GM12878 (cell line): ENCODE measurements at regions not wholly inside any gene's neighbourhood (a gene's known extent, or its start where the extent isn't known, plus 50 kb on each side); places are given as distances from the start of the nearest gene placed in this dataset.

Experiments used
- ATAC-seq: fragments of 200-7000 bp; cut with Tn5 transposase; 3 replicates; pipeline ENCODE4 v1.9.1; 2020; ENCODE audit warnings: mild to moderate bottlenecking, moderate library complexity
- BruUV-seq: library from RNA; stranded (reverse); fragments of 400-500 nt; replicated peaks from 2 replicates; lab custom pipeline; 2021; lab: Mats Ljungman, UMichigan
- CTCF ChIA-PET: fragments of 300-600 bp; sonication (Branson Sonifier 250); formaldehyde crosslinking; extraction: SDS; loops from one replicate; lab custom pipeline; 2021; ENCODE audit warnings: inconsistent platforms; lab: Yijun Ruan, JAX
- POLR2A ChIA-PET: fragments of 350-600 bp; formaldehyde crosslinking; extraction: SDS; loops from one replicate; lab custom pipeline; 2021; ENCODE audit warnings: inconsistent platforms; lab: Charles Lee
- RAD21 ChIA-PET: fragments of 300-600 bp; sonication (Branson Sonifier 250); formaldehyde crosslinking; loops from one replicate; lab custom pipeline; 2023; ENCODE audit warnings: antibody characterized with exemption; ENCODE audit not compliant: unreplicated experiment; lab: Charles Lee
- SMC1A ChIA-PET: fragments of 300-600 bp; sonication (Branson Sonifier 250); formaldehyde crosslinking; loops from one replicate; lab custom pipeline; 2023; ENCODE audit not compliant: unreplicated experiment, uncharacterized antibody; lab: Charles Lee
- DNase-seq: peaks from one replicate; pipeline ENCODE4 v3.0.0-alpha.2; 2011; ENCODE audit warnings: low read depth, low spot score
- FAIRE-seq: peaks from 3 replicates; lab custom pipeline; 2011; peaks lifted over from hg19 to GRCh38; lab: Jason Lieb, UNC
- H2AFZ ChIP-seq: 2 replicates; pipeline ENCODE4 v1.6.0; 2011; ENCODE audit warnings: low read depth, low read length, control low read depth; ENCODE audit not compliant: control insufficient read depth
- H3K27ac ChIP-seq: 2 replicates; pipeline ENCODE4 v1.5.1; 2011; ENCODE audit warnings: control low read depth; ENCODE audit not compliant: control insufficient read depth, insufficient read depth
- H3K27me3 ChIP-seq, 2 experiments: replicated peaks in 1 of 2; 2 replicates each; pipeline versions ENCODE4 v1.6.0 to v1.6.1; 2011; ENCODE audit warnings: low read length in 1 of 2; ENCODE audit not compliant: control insufficient read depth in 2 of 2, insufficient read depth in 2 of 2
- H3K36me3 ChIP-seq, 2 experiments: 2 replicates each; pipeline ENCODE4 v1.5.1; 2011; ENCODE audit warnings: low read length in 1 of 2; ENCODE audit not compliant: control insufficient read depth in 2 of 2, insufficient read depth in 2 of 2
- H3K4me1 ChIP-seq: 2 replicates; pipeline ENCODE4 v1.6.1; 2011; ENCODE audit warnings: mild to moderate bottlenecking, low read length, moderate library complexity, mixed read lengths; ENCODE audit not compliant: control insufficient read depth, insufficient read depth
- H3K4me2 ChIP-seq: 2 replicates; pipeline ENCODE4 v1.6.0; 2011; ENCODE audit warnings: control low read depth; ENCODE audit not compliant: control insufficient read depth, insufficient read depth
- H3K4me3 ChIP-seq: fragments of 200-600 bp; sonication (generic); 2 replicates; pipeline ENCODE4 v1.5.1; 2016
- H3K79me2 ChIP-seq: 2 replicates; pipeline ENCODE4 v1.6.0; 2011; ENCODE audit warnings: low read length; ENCODE audit not compliant: control insufficient read depth, insufficient read depth
- H3K9ac ChIP-seq: 2 replicates; pipeline ENCODE4 v1.8.0; 2011; ENCODE audit warnings: low read length, control low read depth, mixed read lengths; ENCODE audit not compliant: control insufficient read depth, insufficient read depth
- H3K9me3 ChIP-seq: replicated peaks from 3 replicates; pipeline ENCODE4 v1.5.1; 2011; ENCODE audit warnings: mild to moderate bottlenecking, low read length; ENCODE audit not compliant: control insufficient read depth, insufficient read depth
- H4K20me1 ChIP-seq: 2 replicates; pipeline ENCODE4 v1.6.0; 2011; ENCODE audit not compliant: control insufficient read depth, insufficient read depth
- ATF3 ChIP-seq: IDR thresholded peaks from 2 replicates; pipeline ENCODE4 v1.6.1; 2011; ENCODE audit warnings: low read depth, mild to moderate bottlenecking, low read length, moderate library complexity, borderline replicate concordance; ENCODE audit errors: extremely low read depth
- BCLAF1 ChIP-seq: fragments of 450-650 bp; IDR thresholded peaks from 2 replicates; pipeline ENCODE4 v1.6.1; 2017; ENCODE audit warnings: antibody characterized with exemption, mild to moderate bottlenecking, moderate library complexity
- CBFB ChIP-seq: IDR thresholded peaks from 2 replicates; pipeline ENCODE4 v1.6.1; 2016; ENCODE audit warnings: antibody characterized with exemption, low read depth
- CHD1 ChIP-seq: IDR thresholded peaks from 2 replicates; pipeline ENCODE4 v1.6.1; 2012; ENCODE audit warnings: low read depth, low read length, improper control_type of control experiment
- IKZF1 ChIP-seq: fragments of 450-650 bp; conservative IDR thresholded peaks from 2 replicates; pipeline ENCODE4 v1.6.1; 2017; ENCODE audit warnings: antibody characterized with exemption, mild to moderate bottlenecking
- NFYB ChIP-seq: IDR thresholded peaks from 2 replicates; pipeline ENCODE4 v1.6.1; 2011; ENCODE audit warnings: low read depth, mild to moderate bottlenecking, low read length, improper control_type of control experiment, moderate library complexity; ENCODE audit not compliant: insufficient read depth
- PAX5 ChIP-seq: IDR thresholded peaks from 2 replicates; pipeline ENCODE4 v1.6.1; 2011; ENCODE audit warnings: low read depth, low read length, borderline replicate concordance
- POLR2AphosphoS5 ChIP-seq: IDR thresholded peaks from 2 replicates; pipeline ENCODE4 v1.6.1; 2011; ENCODE audit warnings: mild to moderate bottlenecking, low read length, inconsistent platforms
- RELA ChIP-seq: fragments of 450-650 bp; IDR thresholded peaks from 2 replicates; pipeline ENCODE4 v1.8.0; 2014; ENCODE audit warnings: borderline replicate concordance; ENCODE audit not compliant: partially characterized antibody
- RELB ChIP-seq: fragments of 450-650 bp; IDR thresholded peaks from 2 replicates; pipeline ENCODE4 v1.6.1; 2017; ENCODE audit warnings: low read depth, mild to moderate bottlenecking, moderate library complexity
- REST ChIP-seq: IDR thresholded peaks from 2 replicates; pipeline ENCODE4 v1.6.1; 2012; ENCODE audit warnings: mild to moderate bottlenecking, low read depth, low read length
- SUZ12 ChIP-seq: fragments of 200-600 bp; sonication (generic); IDR thresholded peaks from one replicate; pipeline ENCODE4 v1.6.1; 2018; ENCODE audit warnings: antibody characterized with exemption, mild to moderate bottlenecking; ENCODE audit not compliant: unreplicated experiment
- USF1 ChIP-seq: IDR thresholded peaks from 2 replicates; pipeline ENCODE4 v1.6.1; 2011; ENCODE audit warnings: borderline replicate concordance, low read depth, mild to moderate bottlenecking, moderate library complexity, mixed read lengths, low read length; ENCODE audit not compliant: insufficient read depth; ENCODE audit errors: extremely low read length
- ZNF622 ChIP-seq: fragments of 450-650 bp; IDR thresholded peaks from 2 replicates; pipeline ENCODE4 v1.6.1; 2017; ENCODE audit warnings: mild to moderate bottlenecking, inconsistent platforms
- WGBS: methylation state at CpG from one replicate; pipeline ENCODE4 v1.1.6; 2016; ENCODE audit warnings: low lambda C conversion rate; ENCODE audit not compliant: insufficient replicate concordance, insufficient coverage; ENCODE audit errors: missing lambda C conversion rate; 5-methylcytosine and 5-hydroxymethylcytosine counted together
- in situ Hi-C: fragments of 300-500 bp; cut with MboI; formaldehyde crosslinking; loops from 9 replicates; pipeline ENCODE4 v1.14.3; 2018; ENCODE audit warnings: mixed read lengths
- intact Hi-C: fragments of 100-400 bp; cut with micrococcal nuclease; formaldehyde crosslinking; loops from one replicate; pipeline ENCODE4 v1.14.2; 2022; ENCODE audit not compliant: unreplicated experiment

- ChIA-PET RAD21 (no interaction called here), SMC1A (no interaction called here), POLR2A (no interaction called here), CTCF (interaction anchor here (1.1 to 1.7 kb wide), 2 partner anchors 9 to 15 kb away, joined by 3 to 4 read pairs; no protein-coding TSS in a partner anchor)
- 52% methylated on average over 8 of the region's 8 CpGs for WGBS
- no peaks in the 10 kb centered on the region for H3K36me3 ChIP-seq
- no peaks in the 10 kb centered on the region for H3K27me3 ChIP-seq
- H3K4me2 ChIP-seq, result no peak overlapping the region
- no peak for ATAC-seq
- no peak overlapping the region for H3K9ac ChIP-seq
- H3K9me3 ChIP-seq, result no peaks in the 10 kb centered on the region
- H3K27ac ChIP-seq, result no peak overlapping the region
- in situ Hi-C loops (no loop called here), intact Hi-C loops (no loop called here)
- no peak for DNase-seq
- H4K20me1 ChIP-seq, result no peaks in the 10 kb centered on the region
- H3K79me2 ChIP-seq, result no peaks in the 10 kb centered on the region
- BruUV-seq, result no TSS peak
- H2AFZ ChIP-seq, result no peak overlapping the region
- TF ChIP-seq REST (no peak), BCLAF1 (no peak), USF1 (no peak), ATF3 (no peak), CBFB (no peak), SUZ12 (no peak), RELB (no peak), NFYB (no peak), RELA (no peak), IKZF1 (no peak), ZNF622 (no peak), CHD1 (no peak), POLR2AphosphoS5 (no peak), PAX5 (no peak)
- no peak for FAIRE-seq
- no peaks in the 10 kb centered on the region for H3K4me1 ChIP-seq
- no peak overlapping the region for H3K4me3 ChIP-seq
These were observed 597.7 kb downstream of the BNC2 start for GRCh38 chr9:16272776-16273175.
